ENCODE measurements at regions not wholly inside any gene's neighbourhood (a gene's known extent, or its start where the extent isn't known, plus 50 kb on each side); places are given as distances from the start of the nearest gene placed in this dataset.
"Not testable (repeated sequence)": the region's sequence is repeated elsewhere in the genome, so short reads cannot be mapped to it uniquely, and the experiment has no call there.

DNA sequence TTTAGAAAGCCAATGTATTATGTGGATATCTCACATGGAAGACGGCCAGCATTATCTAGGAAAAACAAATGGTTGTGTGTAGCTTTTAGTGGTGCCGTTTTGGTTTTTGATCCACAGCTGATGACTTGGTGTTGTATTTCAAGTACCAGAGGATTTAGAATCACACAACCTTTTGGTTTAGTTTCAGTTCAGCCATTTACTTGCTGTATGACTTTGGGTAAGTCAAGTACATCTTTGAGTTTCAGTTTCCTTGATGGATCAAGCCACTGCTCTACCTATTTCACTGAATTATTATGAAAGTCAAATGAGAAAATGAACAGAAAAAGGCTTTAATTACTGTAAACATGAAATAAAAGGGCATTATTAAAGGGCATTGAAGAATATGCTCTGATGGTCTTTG, 205.6 kb downstream of the ZIC3 start:
- Histone ChIP-seq H3K9me3 (ENCODE audit: severe bottlenecking) (no peaks in the 10 kb centered on the region), H3K36me3 (ENCODE audit: low read depth) (no peaks in the 10 kb centered on the region), H3K27me3 (ENCODE audit: insufficient read depth, poor library complexity, severe bottlenecking) (no peaks in the 10 kb centered on the region), H3K4me3 (ENCODE audit: severe bottlenecking) (no peak overlapping the region), H3K4me1 (ENCODE audit: insufficient read depth, poor library complexity, severe bottlenecking) (no peaks in the 10 kb centered on the region), H3K27ac (ENCODE audit: poor library complexity, severe bottlenecking) (no peak overlapping the region)
- ATAC-seq (ENCODE audit: low read depth) = no peak
- TF ChIP-seq, protein P1, sequence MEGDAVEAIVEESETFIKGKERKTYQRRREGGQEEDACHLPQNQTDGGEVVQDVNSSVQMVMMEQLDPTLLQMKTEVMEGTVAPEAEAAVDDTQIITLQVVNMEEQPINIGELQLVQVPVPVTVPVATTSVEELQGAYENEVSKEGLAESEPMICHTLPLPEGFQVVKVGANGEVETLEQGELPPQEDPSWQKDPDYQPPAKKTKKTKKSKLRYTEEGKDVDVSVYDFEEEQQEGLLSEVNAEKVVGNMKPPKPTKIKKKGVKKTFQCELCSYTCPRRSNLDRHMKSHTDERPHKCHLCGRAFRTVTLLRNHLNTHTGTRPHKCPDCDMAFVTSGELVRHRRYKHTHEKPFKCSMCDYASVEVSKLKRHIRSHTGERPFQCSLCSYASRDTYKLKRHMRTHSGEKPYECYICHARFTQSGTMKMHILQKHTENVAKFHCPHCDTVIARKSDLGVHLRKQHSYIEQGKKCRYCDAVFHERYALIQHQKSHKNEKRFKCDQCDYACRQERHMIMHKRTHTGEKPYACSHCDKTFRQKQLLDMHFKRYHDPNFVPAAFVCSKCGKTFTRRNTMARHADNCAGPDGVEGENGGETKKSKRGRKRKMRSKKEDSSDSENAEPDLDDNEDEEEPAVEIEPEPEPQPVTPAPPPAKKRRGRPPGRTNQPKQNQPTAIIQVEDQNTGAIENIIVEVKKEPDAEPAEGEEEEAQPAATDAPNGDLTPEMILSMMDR (IDR thresholded peaks at IDR 0.05; ENCODE audit: poor library complexity, severe bottlenecking) = no peak
- no peak for DNase-seq (ENCODE audit: low spot score)

DNA sequence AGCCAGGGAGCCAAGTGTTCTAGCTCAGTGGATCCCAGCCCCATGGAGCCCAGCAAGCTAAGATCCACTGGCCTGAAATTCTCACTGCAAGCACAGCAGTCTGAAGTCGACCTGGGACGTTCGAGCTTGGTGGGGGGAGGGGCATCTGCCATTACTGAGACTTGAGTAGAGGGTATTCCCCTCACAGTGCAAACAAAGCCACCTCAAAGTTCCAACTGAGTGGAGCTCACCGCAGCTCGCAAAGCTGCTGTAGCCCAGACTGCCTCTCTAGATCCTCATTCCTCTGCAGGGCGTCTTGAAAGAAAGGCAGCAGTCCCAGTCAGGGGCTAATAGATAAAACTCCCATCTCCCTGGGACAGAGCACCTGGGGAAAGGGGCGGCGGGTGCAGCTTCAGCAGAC, 226.3 kb downstream of the ZIC3 start:
- TF ChIP-seq, protein P1 (IDR thresholded peaks at IDR 0.05; ENCODE audit: poor library complexity, severe bottlenecking) = no peak
- no peak overlapping the region for H3K27ac ChIP-seq (ENCODE audit: poor library complexity, severe bottlenecking)
- ATAC-seq (ENCODE audit: low read depth) (no peak), DNase-seq (ENCODE audit: low spot score) (no peak)
- H3K4me3 ChIP-seq (ENCODE audit: severe bottlenecking) = no peak overlapping the region
- no peaks in the 10 kb centered on the region for H3K27me3 ChIP-seq (ENCODE audit: insufficient read depth, poor library complexity, severe bottlenecking)
- H3K36me3 ChIP-seq (ENCODE audit: low read depth) = no peaks in the 10 kb centered on the region
- H3K4me1 ChIP-seq (ENCODE audit: insufficient read depth, poor library complexity, severe bottlenecking) = no peaks in the 10 kb centered on the region
- H3K9me3 ChIP-seq (ENCODE audit: severe bottlenecking) = no peaks in the 10 kb centered on the region

DNA sequence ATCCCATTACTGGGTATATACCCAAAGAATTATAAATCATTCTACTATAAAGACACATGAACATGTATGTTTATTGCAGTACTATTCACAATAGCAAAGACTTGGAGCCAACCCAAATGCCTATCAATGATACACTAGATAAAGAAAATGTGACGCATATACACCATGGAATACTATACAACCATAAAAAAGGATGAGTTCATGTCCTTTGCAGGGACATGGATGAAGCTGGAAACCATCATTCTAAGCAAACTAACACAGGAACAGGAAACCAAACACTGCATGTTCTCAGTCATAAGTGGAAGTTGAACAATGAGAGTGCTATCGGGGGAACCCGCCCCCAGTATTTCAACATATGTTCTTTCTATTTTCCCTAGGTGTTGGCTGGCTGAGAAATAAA, 232.0 kb downstream of the ZIC3 start:
- not testable (repeated sequence) for H3K36me3 ChIP-seq (ENCODE audit: low read depth); H3K4me3 ChIP-seq (ENCODE audit: severe bottlenecking); ATAC-seq (ENCODE audit: low read depth); H3K27ac ChIP-seq (ENCODE audit: poor library complexity, severe bottlenecking); H3K9me3 ChIP-seq (ENCODE audit: severe bottlenecking); DNase-seq (ENCODE audit: low spot score); H3K27me3 ChIP-seq (ENCODE audit: insufficient read depth, poor library complexity, severe bottlenecking); H3K4me1 ChIP-seq (ENCODE audit: insufficient read depth, poor library complexity, severe bottlenecking)

DNA sequence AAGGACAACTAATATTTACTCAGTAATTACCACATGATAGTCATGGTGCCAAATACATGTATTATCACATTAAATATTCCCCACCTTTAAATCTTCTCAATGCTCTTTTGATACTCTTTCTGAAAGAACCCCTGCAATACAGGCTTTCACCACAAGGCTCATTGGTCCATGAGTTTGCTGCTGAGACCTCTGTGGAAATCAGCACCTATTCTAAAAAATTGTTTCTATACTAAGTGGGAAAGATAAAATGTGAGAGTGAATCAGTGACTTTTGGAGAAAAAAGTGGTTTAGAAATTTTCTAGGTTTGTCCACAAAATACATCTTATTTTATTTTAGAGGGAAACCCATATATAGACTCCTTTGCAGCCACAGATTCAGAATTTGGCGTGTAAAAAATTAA, 257.3 kb downstream of the ZIC3 start:
- H3K4me3 ChIP-seq (ENCODE audit: severe bottlenecking) = no peak overlapping the region
- ATAC-seq (ENCODE audit: low read depth) (no peak), DNase-seq (ENCODE audit: low spot score) (no peak)
- TF ChIP-seq, protein P1 (IDR thresholded peaks at IDR 0.05; ENCODE audit: poor library complexity, severe bottlenecking) = no peak
- H3K36me3 ChIP-seq (ENCODE audit: low read depth) = no peaks in the 10 kb centered on the region
- H3K27me3 ChIP-seq (ENCODE audit: insufficient read depth, poor library complexity, severe bottlenecking) = no peaks in the 10 kb centered on the region
- H3K4me1 ChIP-seq (ENCODE audit: insufficient read depth, poor library complexity, severe bottlenecking) = no peaks in the 10 kb centered on the region
- no peak overlapping the region for H3K27ac ChIP-seq (ENCODE audit: poor library complexity, severe bottlenecking)
- no peaks in the 10 kb centered on the region for H3K9me3 ChIP-seq (ENCODE audit: severe bottlenecking)

DNA sequence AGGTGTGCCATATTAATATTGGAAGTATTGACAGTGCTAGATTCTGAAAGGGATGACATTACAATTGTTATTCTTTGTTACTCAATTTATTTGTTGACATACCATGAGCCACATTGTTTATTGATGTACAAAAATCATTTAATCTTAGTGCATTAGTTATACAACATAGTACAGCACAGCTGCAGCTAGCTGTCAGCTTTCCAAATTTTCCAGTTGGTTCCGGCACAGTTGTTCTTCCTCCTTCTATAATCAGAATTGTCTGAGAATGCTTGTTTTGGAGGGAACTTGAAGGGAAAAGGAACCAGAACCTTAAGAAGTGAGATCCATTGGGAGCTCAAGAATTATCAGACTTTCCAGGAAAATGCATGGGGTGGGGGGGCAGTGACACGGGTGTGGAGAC, 281.4 kb downstream of the ZIC3 start:
- Histone ChIP-seq H3K27ac (ENCODE audit: poor library complexity, severe bottlenecking) (no peak overlapping the region), H3K9me3 (ENCODE audit: severe bottlenecking) (no peaks in the 10 kb centered on the region), H3K27me3 (ENCODE audit: insufficient read depth, poor library complexity, severe bottlenecking) (no peaks in the 10 kb centered on the region), H3K36me3 (ENCODE audit: low read depth) (no peaks in the 10 kb centered on the region), H3K4me3 (ENCODE audit: severe bottlenecking) (no peak overlapping the region), H3K4me1 (ENCODE audit: insufficient read depth, poor library complexity, severe bottlenecking) (no peaks in the 10 kb centered on the region)
- DNase-seq (ENCODE audit: low spot score) = no peak
- TF ChIP-seq, protein P1 (IDR thresholded peaks at IDR 0.05; ENCODE audit: poor library complexity, severe bottlenecking) = no peak
- ATAC-seq (ENCODE audit: low read depth) = no peak

Data from RWPE2 (cell line).